Smooth muscle cell (in vitro differentiated cells): ENCODE measurements at regions not wholly inside any gene's neighbourhood (a gene's known extent, or its start where the extent isn't known, plus 50 kb on each side); places are given as distances from the start of the nearest gene placed in this dataset.
"Not testable (repeated sequence)": the region's sequence is repeated elsewhere in the genome, so short reads cannot be mapped to it uniquely, and the experiment has no call there.

Source experiments
- DNase-seq: peaks from one replicate; lab custom pipeline; 2025; ENCODE audit not compliant: unreplicated experiment; lab: John Stamatoyannopoulos, UW
- H2AFZ ChIP-seq: fragments of 200-600 bp; sonication (generic); 2 replicates; pipeline ENCODE4 v1.6.0; 2016; ENCODE audit warnings: antibody characterized with exemption, low read depth, mild to moderate bottlenecking
- H3F3A ChIP-seq: fragments of 200-600 bp; sonication (generic); 2 replicates; pipeline ENCODE4 v1.6.0; 2017; ENCODE audit warnings: antibody characterized with exemption, low read depth
- H3K27ac ChIP-seq: fragments of 200-600 bp; sonication (generic); 2 replicates; pipeline ENCODE4 v1.5.1; 2016; ENCODE audit warnings: low read depth, mild to moderate bottlenecking
- H3K27me3 ChIP-seq: fragments of 200-600 bp; sonication (generic); 2 replicates; pipeline ENCODE4 v1.6.1; 2016; ENCODE audit warnings: low read depth, mild to moderate bottlenecking
- H3K36me3 ChIP-seq: fragments of 200-600 bp; sonication (generic); 2 replicates; pipeline ENCODE4 v1.5.1; 2016; ENCODE audit warnings: low read depth
- H3K4me1 ChIP-seq: fragments of 200-600 bp; sonication (generic); 2 replicates; pipeline ENCODE4 v1.5.1; 2016; ENCODE audit warnings: low read depth
- H3K4me2 ChIP-seq: fragments of 200-600 bp; sonication (generic); 2 replicates; pipeline ENCODE4 v1.6.0; 2016; ENCODE audit warnings: mild to moderate bottlenecking
- H3K4me3 ChIP-seq: fragments of 200-600 bp; sonication (generic); 2 replicates; pipeline ENCODE4 v1.5.1; 2016; ENCODE audit warnings: mild to moderate bottlenecking
- H3K79me2 ChIP-seq: fragments of 200-600 bp; sonication (generic); 2 replicates; pipeline ENCODE4 v1.6.0; 2016; ENCODE audit warnings: low read depth, mild to moderate bottlenecking
- H3K9ac ChIP-seq: fragments of 200-600 bp; sonication (generic); 2 replicates; pipeline ENCODE4 v1.6.0; 2016; ENCODE audit warnings: low read depth
- H3K9me3 ChIP-seq: fragments of 200-600 bp; sonication (generic); replicated peaks from 2 replicates; pipeline ENCODE4 v1.5.1; 2016; ENCODE audit warnings: low read depth
- H4K20me1 ChIP-seq: fragments of 200-600 bp; sonication (generic); 2 replicates; pipeline ENCODE4 v1.6.0; 2016; ENCODE audit warnings: low read depth
- CTCF ChIP-seq: fragments of 200-600 bp; sonication (generic); IDR thresholded peaks from 2 replicates; pipeline ENCODE4 v1.5.1; 2017; ENCODE audit warnings: borderline replicate concordance, mild to moderate bottlenecking, antibody characterized with exemption; ENCODE audit not compliant: insufficient read depth, poor library complexity, severe bottlenecking
- WGBS: methylation state at CpG from one replicate; pipeline ENCODE4 v1.1.7; 2016; ENCODE audit warnings: low lambda C conversion rate; 5-methylcytosine and 5-hydroxymethylcytosine counted together

DNA sequence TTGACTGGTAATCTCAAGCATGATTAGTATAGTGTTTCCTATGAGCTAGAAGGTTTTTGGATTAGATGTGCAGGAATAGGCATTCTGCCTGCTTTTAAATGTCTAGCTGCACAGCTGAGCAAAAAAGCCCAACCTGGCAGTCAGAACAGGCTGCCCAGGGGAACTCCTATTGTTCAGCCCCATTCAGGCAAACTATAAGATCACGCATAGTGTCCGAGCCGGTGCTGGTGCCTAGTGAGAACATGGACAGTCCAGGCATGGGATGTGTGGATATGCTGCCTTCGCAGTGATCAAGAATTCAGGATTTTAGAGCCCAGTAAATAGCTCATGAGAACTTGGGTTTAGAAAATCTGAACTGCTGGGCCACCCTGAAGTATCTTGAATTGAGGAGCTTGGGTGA, 348.8 kb downstream of the UTRN start:
- no peak for DNase-seq
- no peak for TF ChIP-seq CTCF
- Histone ChIP-seq H3K27ac (no peak overlapping the region), H2AFZ (no peak overlapping the region), H3K9ac (no peak overlapping the region), H3K4me1 (no peaks in the 10 kb centered on the region), H3K79me2 (peaks cover 4% of the 10 kb centered on the region), H3K4me3 (no peak overlapping the region), H3K36me3 (no peaks in the 10 kb centered on the region), H3K4me2 (no peak overlapping the region), H3F3A (no peaks in the 10 kb centered on the region), H3K27me3 (no peaks in the 10 kb centered on the region), H4K20me1 (no peaks in the 10 kb centered on the region), H3K9me3 (no peaks in the 10 kb centered on the region)
- WGBS, result 94% methylated on average over 4 of the region's 4 CpGs

GRCh38 chr6:144634371-144634770, 349.2 kb downstream of the UTRN start:
- Histone ChIP-seq H3K9ac (no peak overlapping the region), H3K4me2 (no peak overlapping the region), H3K36me3 (no peaks in the 10 kb centered on the region), H3K79me2 (peaks cover 4% of the 10 kb centered on the region), H2AFZ (no peak overlapping the region), H4K20me1 (no peaks in the 10 kb centered on the region), H3K9me3 (no peaks in the 10 kb centered on the region), H3F3A (peaks cover 3% of the 10 kb centered on the region), H3K27me3 (no peaks in the 10 kb centered on the region), H3K27ac (no peak overlapping the region), H3K4me1 (peaks cover 3% of the 10 kb centered on the region), H3K4me3 (no peak overlapping the region)
- TF ChIP-seq CTCF, result no peak
- DNase-seq, result no peak
- WGBS, result 85% methylated on average over 4 of the region's 4 CpGs

DNA sequence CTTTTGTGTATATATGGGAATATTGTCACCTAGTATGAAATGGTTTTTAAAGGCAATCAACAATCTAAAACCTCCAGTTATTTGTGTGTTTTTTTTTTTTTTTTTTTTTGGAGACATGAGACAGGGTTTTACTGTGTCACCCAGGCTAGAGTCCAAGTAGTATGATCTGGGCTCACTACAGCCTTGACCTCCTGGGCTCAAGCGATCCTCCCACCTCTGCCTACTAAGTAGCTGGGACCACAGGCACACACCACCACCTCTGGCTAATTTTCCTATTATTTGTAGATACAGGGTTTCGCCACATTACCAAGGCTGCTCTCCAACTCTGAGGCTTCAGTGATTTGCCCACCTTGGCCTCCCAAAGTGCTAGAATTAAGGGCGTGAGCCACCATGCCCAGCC, 349.9 kb downstream of the UTRN start:
- H3K4me3 ChIP-seq, result no peak overlapping the region
- peaks cover 10% of the 10 kb centered on the region for H3F3A ChIP-seq
- H3K9me3 ChIP-seq, result no peaks in the 10 kb centered on the region
- H3K27ac ChIP-seq, result no peak overlapping the region
- H3K27me3 ChIP-seq, result no peaks in the 10 kb centered on the region
- H2AFZ ChIP-seq, result no peak overlapping the region
- no peaks in the 10 kb centered on the region for H4K20me1 ChIP-seq
- H3K79me2 ChIP-seq, result peaks cover 4% of the 10 kb centered on the region
- no peak overlapping the region for H3K9ac ChIP-seq
- H3K36me3 ChIP-seq, result no peaks in the 10 kb centered on the region
- WGBS, result 99% methylated on average over 3 of the region's 3 CpGs
- peaks cover 8% of the 10 kb centered on the region for H3K4me1 ChIP-seq
- no peak for DNase-seq
- no peak overlapping the region for H3K4me2 ChIP-seq
- TF ChIP-seq CTCF, result no peak

DNA sequence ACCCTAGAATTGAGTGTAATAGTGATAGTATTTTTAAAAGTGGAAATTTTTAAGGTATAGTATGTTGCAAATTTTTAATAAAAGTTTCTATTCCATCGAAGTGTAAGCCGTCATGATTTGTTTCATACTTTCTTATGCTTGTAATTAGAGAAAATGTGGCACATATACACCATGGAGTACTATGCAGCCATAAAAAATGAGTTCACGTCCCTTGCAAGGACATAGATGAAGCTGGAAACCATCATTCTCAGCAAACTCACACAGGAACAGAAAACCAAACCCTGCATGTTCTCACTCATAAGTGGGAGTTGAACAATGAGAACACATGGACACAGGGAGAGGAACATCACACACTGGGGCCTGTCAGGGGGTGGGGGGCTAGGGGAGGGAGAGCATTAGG, 350.9 kb downstream of the UTRN start:
- H3K4me2 ChIP-seq, H3K4me1 ChIP-seq, H3K36me3 ChIP-seq, H3K4me3 ChIP-seq, H3K27ac ChIP-seq, H3K9ac ChIP-seq, DNase-seq, H4K20me1 ChIP-seq, H3K9me3 ChIP-seq, H3K27me3 ChIP-seq, H2AFZ ChIP-seq, H3K79me2 ChIP-seq: not testable (repeated sequence)
- 99% methylated on average over 3 of the region's 3 CpGs for WGBS
- peaks cover 11% of the 10 kb centered on the region for H3F3A ChIP-seq
